ENCODE measurements at regions not wholly inside any gene's neighbourhood (a gene's known extent, or its start where the extent isn't known, plus 50 kb on each side); places are given as distances from the start of the nearest gene placed in this dataset.

- no peak overlapping the region for H3K27ac ChIP-seq (ENCODE audit: low read depth, low read length)
- H3K4me1 ChIP-seq (ENCODE audit: control insufficient read depth, insufficient read depth, low read length): peaks cover 37% of the 10 kb centered on the region
- H3K9ac ChIP-seq (ENCODE audit: low read depth, low read length): no peak overlapping the region
Observed at GRCh38 chr4:41458689-41459088, 79.3 kb upstream of the LIMCH1 start.

GRCh38 chr4:41460641-41461040 is 77.3 kb upstream of the LIMCH1 start:
- peaks cover 18% of the 10 kb centered on the region for H3K4me1 ChIP-seq (ENCODE audit: control insufficient read depth, insufficient read depth, low read length)
- no peak overlapping the region for H3K4me3 ChIP-seq (ENCODE audit: low read depth, low read length)
- no peak overlapping the region for H3K27ac ChIP-seq (ENCODE audit: low read depth, low read length)
- no peaks in the 10 kb centered on the region for H3K36me3 ChIP-seq (ENCODE audit: control insufficient read depth, insufficient read depth, low read length)
- no peaks in the 10 kb centered on the region for H3K9me3 ChIP-seq (ENCODE audit: control insufficient read depth, insufficient read depth, low read length)
- no peak overlapping the region for H3K9ac ChIP-seq (ENCODE audit: low read depth, low read length)
- H3K27me3 ChIP-seq (ENCODE audit: control insufficient read depth, insufficient read depth, low read length): no peaks in the 10 kb centered on the region

More at GRCh38 chr4:41458689-41459088, 79.3 kb upstream of the LIMCH1 start:
- H3K9me3 ChIP-seq (ENCODE audit: control insufficient read depth, insufficient read depth, low read length): no peaks in the 10 kb centered on the region
- no peak overlapping the region for H3K4me3 ChIP-seq (ENCODE audit: low read depth, low read length)
- H3K27me3 ChIP-seq (ENCODE audit: control insufficient read depth, insufficient read depth, low read length): no peaks in the 10 kb centered on the region
- no peaks in the 10 kb centered on the region for H3K36me3 ChIP-seq (ENCODE audit: control insufficient read depth, insufficient read depth, low read length)

- Histone ChIP-seq H3K27ac (ENCODE audit: low read depth, low read length) (no peak overlapping the region), H3K9ac (ENCODE audit: low read depth, low read length) (no peak overlapping the region), H3K9me3 (ENCODE audit: control insufficient read depth, insufficient read depth, low read length) (no peaks in the 10 kb centered on the region), H3K4me1 (ENCODE audit: control insufficient read depth, insufficient read depth, low read length) (peaks cover 6% of the 10 kb centered on the region), H3K36me3 (ENCODE audit: control insufficient read depth, insufficient read depth, low read length) (no peaks in the 10 kb centered on the region), H3K27me3 (ENCODE audit: control insufficient read depth, insufficient read depth, low read length) (no peaks in the 10 kb centered on the region), H3K4me3 (ENCODE audit: low read depth, low read length) (no peak overlapping the region)
Observed at GRCh38 chr4:41461780-41462307, 76.1 kb upstream of the LIMCH1 start.

- Histone ChIP-seq H3K36me3 (ENCODE audit: control insufficient read depth, insufficient read depth, low read length) (no peaks in the 10 kb centered on the region), H3K27me3 (ENCODE audit: control insufficient read depth, insufficient read depth, low read length) (no peaks in the 10 kb centered on the region), H3K9me3 (ENCODE audit: control insufficient read depth, insufficient read depth, low read length) (no peaks in the 10 kb centered on the region), H3K27ac (ENCODE audit: low read depth, low read length) (no peak overlapping the region), H3K4me1 (ENCODE audit: control insufficient read depth, insufficient read depth, low read length) (peaks cover 12% of the 10 kb centered on the region), H3K9ac (ENCODE audit: low read depth, low read length) (no peak overlapping the region), H3K4me3 (ENCODE audit: low read depth, low read length) (no peak overlapping the region)
Observed at GRCh38 chr4:41465146-41465761, 72.7 kb upstream of the LIMCH1 start.

- Histone ChIP-seq H3K9me3 (ENCODE audit: control insufficient read depth, insufficient read depth, low read length) (no peaks in the 10 kb centered on the region), H3K27me3 (ENCODE audit: control insufficient read depth, insufficient read depth, low read length) (no peaks in the 10 kb centered on the region), H3K27ac (ENCODE audit: low read depth, low read length) (no peak overlapping the region), H3K4me1 (ENCODE audit: control insufficient read depth, insufficient read depth, low read length) (peaks cover 20% of the 10 kb centered on the region), H3K36me3 (ENCODE audit: control insufficient read depth, insufficient read depth, low read length) (no peaks in the 10 kb centered on the region), H3K9ac (ENCODE audit: low read depth, low read length) (no peak overlapping the region), H3K4me3 (ENCODE audit: low read depth, low read length) (no peak overlapping the region)
Observed at GRCh38 chr4:41466249-41466648, 71.7 kb upstream of the LIMCH1 start.

GRCh38 chr4:41468122-41468521 is 69.8 kb upstream of the LIMCH1 start:
- Histone ChIP-seq H3K9me3 (ENCODE audit: control insufficient read depth, insufficient read depth, low read length) (no peaks in the 10 kb centered on the region), H3K27me3 (ENCODE audit: control insufficient read depth, insufficient read depth, low read length) (no peaks in the 10 kb centered on the region), H3K36me3 (ENCODE audit: control insufficient read depth, insufficient read depth, low read length) (no peaks in the 10 kb centered on the region), H3K4me3 (ENCODE audit: low read depth, low read length) (no peak overlapping the region), H3K4me1 (ENCODE audit: control insufficient read depth, insufficient read depth, low read length) (peaks cover 30% of the 10 kb centered on the region), H3K9ac (ENCODE audit: low read depth, low read length) (no peak overlapping the region), H3K27ac (ENCODE audit: low read depth, low read length) (no peak overlapping the region)

- Histone ChIP-seq H3K9ac (ENCODE audit: low read depth, low read length) (no peak overlapping the region), H3K9me3 (ENCODE audit: control insufficient read depth, insufficient read depth, low read length) (no peaks in the 10 kb centered on the region), H3K27ac (ENCODE audit: low read depth, low read length) (no peak overlapping the region), H3K4me1 (ENCODE audit: control insufficient read depth, insufficient read depth, low read length) (peaks cover 43% of the 10 kb centered on the region), H3K36me3 (ENCODE audit: control insufficient read depth, insufficient read depth, low read length) (no peaks in the 10 kb centered on the region), H3K4me3 (ENCODE audit: low read depth, low read length) (no peak overlapping the region), H3K27me3 (ENCODE audit: control insufficient read depth, insufficient read depth, low read length) (no peaks in the 10 kb centered on the region)
Observed at GRCh38 chr4:41471126-41472071, 66.6 kb upstream of the LIMCH1 start.

- H3K36me3 ChIP-seq (ENCODE audit: control insufficient read depth, insufficient read depth, low read length): no peaks in the 10 kb centered on the region
- H3K27ac ChIP-seq (ENCODE audit: low read depth, low read length): no peak overlapping the region
- no peak overlapping the region for H3K9ac ChIP-seq (ENCODE audit: low read depth, low read length)
- H3K9me3 ChIP-seq (ENCODE audit: control insufficient read depth, insufficient read depth, low read length): no peaks in the 10 kb centered on the region
- H3K4me3 ChIP-seq (ENCODE audit: low read depth, low read length): no peak overlapping the region
- H3K4me1 ChIP-seq (ENCODE audit: control insufficient read depth, insufficient read depth, low read length): peaks cover 48% of the 10 kb centered on the region
- no peaks in the 10 kb centered on the region for H3K27me3 ChIP-seq (ENCODE audit: control insufficient read depth, insufficient read depth, low read length)
Observed at GRCh38 chr4:41472081-41472480, 65.9 kb upstream of the LIMCH1 start.

- H3K4me3 ChIP-seq (ENCODE audit: low read depth, low read length): no peak overlapping the region
- no peaks in the 10 kb centered on the region for H3K36me3 ChIP-seq (ENCODE audit: control insufficient read depth, insufficient read depth, low read length)
- H3K4me1 ChIP-seq (ENCODE audit: control insufficient read depth, insufficient read depth, low read length): peaks cover 50% of the 10 kb centered on the region
- no peak overlapping the region for H3K27ac ChIP-seq (ENCODE audit: low read depth, low read length)
- no peak overlapping the region for H3K9ac ChIP-seq (ENCODE audit: low read depth, low read length)
- no peaks in the 10 kb centered on the region for H3K9me3 ChIP-seq (ENCODE audit: control insufficient read depth, insufficient read depth, low read length)
- H3K27me3 ChIP-seq (ENCODE audit: control insufficient read depth, insufficient read depth, low read length): no peaks in the 10 kb centered on the region
Observed at GRCh38 chr4:41473176-41473575, 64.8 kb upstream of the LIMCH1 start.

- peaks cover 43% of the 10 kb centered on the region for H3K4me1 ChIP-seq (ENCODE audit: control insufficient read depth, insufficient read depth, low read length)
- H3K27ac ChIP-seq (ENCODE audit: low read depth, low read length): no peak overlapping the region
- H3K36me3 ChIP-seq (ENCODE audit: control insufficient read depth, insufficient read depth, low read length): no peaks in the 10 kb centered on the region
- no peaks in the 10 kb centered on the region for H3K27me3 ChIP-seq (ENCODE audit: control insufficient read depth, insufficient read depth, low read length)
- no peak overlapping the region for H3K9ac ChIP-seq (ENCODE audit: low read depth, low read length)
- H3K4me3 ChIP-seq (ENCODE audit: low read depth, low read length): no peak overlapping the region
- H3K9me3 ChIP-seq (ENCODE audit: control insufficient read depth, insufficient read depth, low read length): no peaks in the 10 kb centered on the region
Observed at GRCh38 chr4:41475402-41475801, 62.6 kb upstream of the LIMCH1 start.

- Histone ChIP-seq H3K9ac (ENCODE audit: low read depth, low read length) (no peak overlapping the region), H3K27ac (ENCODE audit: low read depth, low read length) (no peak overlapping the region), H3K4me3 (ENCODE audit: low read depth, low read length) (no peak overlapping the region), H3K27me3 (ENCODE audit: control insufficient read depth, insufficient read depth, low read length) (no peaks in the 10 kb centered on the region), H3K4me1 (ENCODE audit: control insufficient read depth, insufficient read depth, low read length) (peaks cover 35% of the 10 kb centered on the region), H3K9me3 (ENCODE audit: control insufficient read depth, insufficient read depth, low read length) (no peaks in the 10 kb centered on the region), H3K36me3 (ENCODE audit: control insufficient read depth, insufficient read depth, low read length) (no peaks in the 10 kb centered on the region)
Observed at GRCh38 chr4:41476310-41476885, 61.6 kb upstream of the LIMCH1 start.

All from HUES48 (cell line).